Endodermal cell (in vitro differentiated cells): ENCODE measurements at regions not wholly inside any gene's neighbourhood (a gene's known extent, or its start where the extent isn't known, plus 50 kb on each side); places are given as distances from the start of the nearest gene placed in this dataset.
A peak's percentile ranks its signal among the peaks of the same experiment; 100 is the strongest.
"Not testable (repeated sequence)": the region's sequence is repeated elsewhere in the genome, so short reads cannot be mapped to it uniquely, and the experiment has no call there.

Experiments
- DNase-seq: peaks from one replicate; pipeline ENCODE4 v3.0.0-alpha.2; 2017
- H3K27ac ChIP-seq: 2 replicates; pipeline ENCODE4 v1.5.1; 2013; ENCODE audit warnings: mild to moderate bottlenecking, low read depth, low read length, moderate library complexity
- H3K27me3 ChIP-seq: 2 replicates; pipeline ENCODE4 v1.6.1; 2013; ENCODE audit warnings: mild to moderate bottlenecking, low read length, moderate library complexity; ENCODE audit not compliant: insufficient read depth, control insufficient read depth, poor library complexity, severe bottlenecking
- H3K36me3 ChIP-seq: 2 replicates; pipeline ENCODE4 v1.7.0; 2013; ENCODE audit warnings: mild to moderate bottlenecking, low read length, moderate library complexity; ENCODE audit not compliant: control insufficient read depth, insufficient read depth
- H3K4me1 ChIP-seq: one replicate; pipeline ENCODE4 v1.7.0; 2013; ENCODE audit warnings: low read length; ENCODE audit not compliant: control insufficient read depth, insufficient read depth
- H3K4me3 ChIP-seq: 2 replicates; pipeline ENCODE4 v1.5.1; 2013; ENCODE audit warnings: mild to moderate bottlenecking, low read length, moderate library complexity
- H3K9ac ChIP-seq: 2 replicates; pipeline ENCODE4 v1.6.1; 2013; ENCODE audit warnings: mild to moderate bottlenecking, low read length, moderate library complexity; ENCODE audit not compliant: poor library complexity, severe bottlenecking; ENCODE audit errors: extremely low read depth
- H3K9me3 ChIP-seq: 2 replicates; pipeline ENCODE4 v1.6.1; 2013; ENCODE audit warnings: mild to moderate bottlenecking, low read length, moderate library complexity; ENCODE audit not compliant: control insufficient read depth
- H3K27ac Mint-ChIP-seq: 2 replicates; pipeline ENCODE4 v1.8.0; 2020; ENCODE audit warnings: mixed read lengths
- H3K27me3 Mint-ChIP-seq: 2 replicates; pipeline ENCODE4 v1.8.0; 2021; ENCODE audit warnings: mild to moderate bottlenecking, mixed read lengths; ENCODE audit not compliant: insufficient read depth
- H3K36me3 Mint-ChIP-seq: 2 replicates; pipeline ENCODE4 v1.8.0; 2020; ENCODE audit warnings: low read depth, mixed read lengths
- H3K4me1 Mint-ChIP-seq: 2 replicates; pipeline ENCODE4 v1.8.0; 2020; ENCODE audit warnings: mixed read lengths
- H3K4me3 Mint-ChIP-seq: 2 replicates; pipeline ENCODE4 v1.8.0; 2020; ENCODE audit warnings: mild to moderate bottlenecking, moderate library complexity, mixed read lengths
- H3K9me3 Mint-ChIP-seq: 2 replicates; pipeline ENCODE4 v1.8.0; 2020; ENCODE audit warnings: mild to moderate bottlenecking, mixed read lengths
- WGBS, 2 experiments: methylation state at CpG; one replicate each; pipeline versions ENCODE4 v1.1.5 to v1.1.7; 2013; ENCODE audit warnings: missing lambda C conversion rate in 2 of 2, mixed read lengths in 1 of 2; ENCODE audit not compliant: insufficient coverage in 1 of 2, insufficient read length in 1 of 2; 5-methylcytosine and 5-hydroxymethylcytosine counted together
- TF ChIP-seq, protein P1 (sequence below): fragments of 200-600 bp; sonication (generic); conservative IDR thresholded peaks from 2 replicates; pipeline ENCODE4 v1.5.0; 2021; ENCODE audit warnings: antibody characterized with exemption, mild to moderate bottlenecking

DNA sequence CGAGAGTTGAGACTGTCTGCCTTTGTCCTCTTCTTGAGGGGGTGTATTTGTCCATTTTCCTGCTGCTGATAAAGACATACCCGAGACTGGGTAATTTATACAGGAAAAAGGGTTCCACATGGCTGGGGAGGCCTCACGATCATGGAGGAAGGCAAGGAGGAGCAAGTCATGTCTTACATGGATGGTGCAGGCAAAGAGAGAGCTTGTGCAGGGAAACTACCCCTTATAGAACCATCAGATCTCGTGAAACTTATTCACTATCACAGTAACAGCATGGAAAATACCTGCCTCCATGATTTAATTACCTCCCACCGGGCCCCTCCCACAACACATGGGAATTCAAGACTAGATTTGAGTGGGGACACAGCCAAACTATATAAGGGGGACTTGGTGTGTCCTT is 338.2 kb upstream of the TNRC6C start:
- H3K9me3 Mint-ChIP-seq: peaks cover 8% of the 10 kb centered on the region
- Histone ChIP-seq H3K27ac (no peak overlapping the region), H3K9me3 (peaks cover 12% of the 10 kb centered on the region), H3K4me3 (no peak overlapping the region), H3K4me1 (no peaks in the 10 kb centered on the region), H3K36me3 (no peaks in the 10 kb centered on the region), H3K9ac (no peak overlapping the region), H3K27me3 (no peaks in the 10 kb centered on the region)
- H3K27ac Mint-ChIP-seq: no peak overlapping the region
- TF ChIP-seq, protein P1, sequence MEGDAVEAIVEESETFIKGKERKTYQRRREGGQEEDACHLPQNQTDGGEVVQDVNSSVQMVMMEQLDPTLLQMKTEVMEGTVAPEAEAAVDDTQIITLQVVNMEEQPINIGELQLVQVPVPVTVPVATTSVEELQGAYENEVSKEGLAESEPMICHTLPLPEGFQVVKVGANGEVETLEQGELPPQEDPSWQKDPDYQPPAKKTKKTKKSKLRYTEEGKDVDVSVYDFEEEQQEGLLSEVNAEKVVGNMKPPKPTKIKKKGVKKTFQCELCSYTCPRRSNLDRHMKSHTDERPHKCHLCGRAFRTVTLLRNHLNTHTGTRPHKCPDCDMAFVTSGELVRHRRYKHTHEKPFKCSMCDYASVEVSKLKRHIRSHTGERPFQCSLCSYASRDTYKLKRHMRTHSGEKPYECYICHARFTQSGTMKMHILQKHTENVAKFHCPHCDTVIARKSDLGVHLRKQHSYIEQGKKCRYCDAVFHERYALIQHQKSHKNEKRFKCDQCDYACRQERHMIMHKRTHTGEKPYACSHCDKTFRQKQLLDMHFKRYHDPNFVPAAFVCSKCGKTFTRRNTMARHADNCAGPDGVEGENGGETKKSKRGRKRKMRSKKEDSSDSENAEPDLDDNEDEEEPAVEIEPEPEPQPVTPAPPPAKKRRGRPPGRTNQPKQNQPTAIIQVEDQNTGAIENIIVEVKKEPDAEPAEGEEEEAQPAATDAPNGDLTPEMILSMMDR: no peak
- no peaks in the 10 kb centered on the region for H3K36me3 Mint-ChIP-seq
- DNase-seq: peak; percentile 17
- H3K4me3 Mint-ChIP-seq: no peak overlapping the region
- peaks cover 3% of the 10 kb centered on the region for H3K4me1 Mint-ChIP-seq
- 83 to 94% methylated on average over 2 to 5 of the region's 5 CpGs for WGBS, 2 experiments
- no peaks in the 10 kb centered on the region for H3K27me3 Mint-ChIP-seq

DNA sequence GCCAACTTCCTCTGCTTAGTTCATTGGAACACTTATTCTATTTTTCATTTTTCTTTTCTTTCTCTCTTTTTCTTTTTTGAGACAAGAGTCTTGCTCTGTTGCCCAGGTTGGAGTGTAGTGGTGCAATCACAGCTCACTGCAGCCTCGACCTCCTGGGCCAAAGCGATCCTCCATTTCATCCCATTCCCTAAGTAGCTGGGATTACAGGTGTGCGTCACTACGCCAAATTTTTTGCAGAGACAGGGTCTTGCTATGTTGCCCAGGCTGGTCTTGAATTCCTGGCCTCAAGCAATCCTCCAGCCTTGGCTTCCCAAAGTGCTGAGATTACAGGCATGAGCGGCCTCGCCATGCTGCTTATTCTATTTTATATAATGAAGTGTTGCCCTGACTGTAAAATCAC is 336.4 kb upstream of the TNRC6C start:
- H3K27me3 Mint-ChIP-seq, H3K4me1 Mint-ChIP-seq, H3K4me3 Mint-ChIP-seq, H3K9ac ChIP-seq, H3K4me3 ChIP-seq, H3K27ac ChIP-seq, H3K27me3 ChIP-seq, H3K36me3 ChIP-seq, H3K4me1 ChIP-seq, H3K36me3 Mint-ChIP-seq, H3K27ac Mint-ChIP-seq: not testable (repeated sequence)
- H3K9me3 Mint-ChIP-seq: peaks cover 11% of the 10 kb centered on the region
- peak; percentile 22 for DNase-seq
- H3K9me3 ChIP-seq: peaks cover 19% of the 10 kb centered on the region
- 85 to 88% methylated on average over 3 to 5 of the region's 6 CpGs for WGBS, 2 experiments

DNA sequence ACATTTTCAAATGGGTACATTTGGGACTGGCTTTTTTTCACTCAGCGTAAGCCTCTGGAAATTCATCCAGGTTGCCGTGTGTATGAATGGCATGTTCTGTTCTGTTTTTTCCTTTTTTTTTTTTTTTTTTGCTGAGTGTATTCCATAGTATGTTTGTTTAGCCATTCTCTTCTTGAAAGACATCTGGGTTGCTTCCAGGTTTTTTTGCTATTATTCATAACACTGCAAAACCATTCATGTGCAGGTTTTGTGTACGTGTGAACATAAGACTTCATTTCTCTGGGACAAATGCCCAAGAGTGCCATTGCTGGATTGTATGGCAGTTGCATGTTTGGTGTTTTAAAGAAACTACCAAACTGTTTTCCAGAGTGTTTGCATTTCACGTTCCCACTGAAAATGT is 335.9 kb upstream of the TNRC6C start:
- TF ChIP-seq, protein P1: no peak
- no peaks in the 10 kb centered on the region for H3K4me1 ChIP-seq
- Mint-ChIP-seq H3K36me3 (no peaks in the 10 kb centered on the region), H3K4me1 (no peaks in the 10 kb centered on the region), H3K27ac (no peak overlapping the region), H3K4me3 (no peak overlapping the region), H3K27me3 (no peaks in the 10 kb centered on the region), H3K9me3 (peaks cover 16% of the 10 kb centered on the region)
- no peaks in the 10 kb centered on the region for H3K36me3 ChIP-seq
- H3K9me3 ChIP-seq: peaks cover 23% of the 10 kb centered on the region
- H3K27me3 ChIP-seq: no peaks in the 10 kb centered on the region
- no peak overlapping the region for H3K4me3 ChIP-seq
- peak; percentile 10 for DNase-seq
- no peak overlapping the region for H3K27ac ChIP-seq
- WGBS, 2 experiments: 86 to 98% methylated on average over 3 to 4 of the region's 4 CpGs
- no peak overlapping the region for H3K9ac ChIP-seq

DNA sequence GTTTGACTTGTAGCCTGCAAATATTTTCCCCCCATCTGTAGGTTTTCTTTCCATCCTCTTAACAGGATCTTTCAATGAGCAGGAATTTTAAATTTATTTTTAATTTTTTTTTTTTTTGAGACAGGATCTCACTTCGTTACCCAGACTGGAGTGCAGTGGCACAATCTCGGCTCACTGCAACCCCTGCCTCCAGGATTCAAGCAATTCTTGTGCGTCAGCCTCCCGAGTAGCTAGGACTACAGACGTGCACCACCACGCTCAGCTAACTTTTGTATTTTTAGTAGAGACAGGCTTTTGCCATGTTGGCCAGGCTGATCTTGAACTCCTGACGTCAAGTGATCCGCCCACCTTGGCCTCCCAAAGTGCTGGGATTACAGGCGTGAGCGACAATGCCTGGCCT is 335.2 kb upstream of the TNRC6C start:
- peaks cover 19% of the 10 kb centered on the region for H3K9me3 Mint-ChIP-seq
- H3K4me1 Mint-ChIP-seq, H3K36me3 Mint-ChIP-seq, H3K27me3 Mint-ChIP-seq, H3K27ac Mint-ChIP-seq, H3K4me3 ChIP-seq, H3K27me3 ChIP-seq, H3K9ac ChIP-seq, H3K4me1 ChIP-seq, H3K4me3 Mint-ChIP-seq, H3K36me3 ChIP-seq, H3K27ac ChIP-seq: not testable (repeated sequence)
- peaks cover 23% of the 10 kb centered on the region for H3K9me3 ChIP-seq
- DNase-seq: peak; percentile 10
- 89 to 90% methylated on average over 10 of the region's 10 CpGs for WGBS, 2 experiments
